ENCODE measurements at regions not wholly inside any gene's neighbourhood (a gene's known extent, or its start where the extent isn't known, plus 50 kb on each side); places are given as distances from the start of the nearest gene placed in this dataset.

DNA sequence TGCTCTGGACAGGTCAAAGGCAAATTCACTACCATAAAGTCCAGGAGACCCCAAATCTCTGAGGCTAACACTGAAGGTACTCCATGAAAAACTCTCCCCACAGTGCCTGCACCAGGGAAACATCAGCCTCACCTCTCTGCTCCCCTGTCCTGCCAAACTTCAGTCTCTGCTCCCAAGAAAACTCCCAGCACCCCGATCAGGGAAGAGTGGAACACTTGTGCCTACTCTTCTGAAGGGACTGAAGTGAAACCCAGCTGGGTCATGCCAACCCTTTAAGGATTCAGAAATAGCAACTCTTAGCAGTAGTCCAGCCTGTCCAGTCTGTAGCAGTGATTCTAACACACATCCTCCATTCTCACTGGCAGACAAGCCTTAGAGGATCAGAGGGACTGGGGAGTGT, 124.2 kb downstream of the FAM174B start:
- Mint-ChIP-seq H3K4me1 (no peaks in the 10 kb centered on the region), H3K9me3 (peaks cover 44% of the 10 kb centered on the region), H3K27me3 (ENCODE audit: low read depth) (peaks cover 10% of the 10 kb centered on the region), H3K36me3 (peaks cover 21% of the 10 kb centered on the region), H3K4me3 (no peak overlapping the region), H3K27ac (no peak overlapping the region)
- TF ChIP-seq EMX1 (CRISPR knock-in tag; IDR thresholded peaks at IDR 0.05): no peak
- TF ChIP-seq, protein P1, sequence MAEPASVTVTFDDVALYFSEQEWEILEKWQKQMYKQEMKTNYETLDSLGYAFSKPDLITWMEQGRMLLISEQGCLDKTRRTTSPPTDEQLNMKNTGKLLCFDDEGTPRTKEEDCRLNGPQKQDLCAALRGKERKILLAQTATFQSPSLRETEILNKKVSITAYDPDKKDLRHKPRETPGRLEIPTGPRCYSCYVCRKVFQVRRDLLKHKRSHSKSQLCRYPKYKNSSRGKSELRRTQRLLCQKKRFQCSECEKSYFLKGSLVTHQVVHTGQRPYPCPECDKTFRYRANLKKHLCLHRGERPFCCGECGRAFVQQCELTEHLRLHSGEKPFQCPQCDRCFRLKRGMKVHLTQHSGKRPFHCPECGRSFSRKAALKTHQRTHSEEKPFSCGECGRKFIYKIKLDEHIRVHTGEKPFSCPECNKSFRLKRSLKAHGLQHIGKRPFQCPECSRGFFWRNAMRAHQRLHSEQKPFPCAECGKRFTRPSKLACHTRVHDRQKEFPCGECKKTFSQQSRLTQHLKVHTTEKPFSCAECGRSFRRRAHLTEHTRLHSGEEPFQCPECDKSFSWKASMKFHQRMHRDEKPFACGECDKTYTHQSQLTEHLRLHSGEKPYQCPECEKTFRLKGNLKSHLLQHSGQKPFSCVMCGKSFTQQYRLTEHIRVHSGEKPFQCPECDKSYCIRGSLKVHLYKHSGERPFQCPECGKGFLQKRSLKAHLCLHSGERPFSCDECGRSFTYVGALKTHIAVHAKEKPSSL (CRISPR knock-in tag; conservative IDR thresholded peaks at IDR 0.05): no peak
- ChIA-PET POLR2A (no interaction called here), CTCF (no interaction called here)
- no peak for DNase-seq (ENCODE audit: low spot score)
- no peak for ATAC-seq

- Mint-ChIP-seq H3K36me3 (peaks cover 9% of the 10 kb centered on the region), H3K4me1 (peaks cover 7% of the 10 kb centered on the region), H3K9me3 (peaks cover 21% of the 10 kb centered on the region), H3K27me3 (ENCODE audit: low read depth) (peaks cover 10% of the 10 kb centered on the region), H3K27ac (no peak overlapping the region), H3K4me3 (no peak overlapping the region)
- no peak for DNase-seq (ENCODE audit: low spot score)
- ChIA-PET POLR2A (no interaction called here), CTCF (no interaction called here)
- ATAC-seq: no peak
- TF ChIP-seq ZNF416 (CRISPR knock-in tag; IDR thresholded peaks at IDR 0.05): no peak
- TF ChIP-seq, protein P2, sequence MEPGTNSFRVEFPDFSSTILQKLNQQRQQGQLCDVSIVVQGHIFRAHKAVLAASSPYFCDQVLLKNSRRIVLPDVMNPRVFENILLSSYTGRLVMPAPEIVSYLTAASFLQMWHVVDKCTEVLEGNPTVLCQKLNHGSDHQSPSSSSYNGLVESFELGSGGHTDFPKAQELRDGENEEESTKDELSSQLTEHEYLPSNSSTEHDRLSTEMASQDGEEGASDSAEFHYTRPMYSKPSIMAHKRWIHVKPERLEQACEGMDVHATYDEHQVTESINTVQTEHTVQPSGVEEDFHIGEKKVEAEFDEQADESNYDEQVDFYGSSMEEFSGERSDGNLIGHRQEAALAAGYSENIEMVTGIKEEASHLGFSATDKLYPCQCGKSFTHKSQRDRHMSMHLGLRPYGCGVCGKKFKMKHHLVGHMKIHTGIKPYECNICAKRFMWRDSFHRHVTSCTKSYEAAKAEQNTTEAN (CRISPR knock-in tag; IDR thresholded peaks at IDR 0.05): no peak
Observed at GRCh38 chr15:92528736-92529135, 126.8 kb downstream of the FAM174B start.

- Mint-ChIP-seq H3K4me1 (peaks cover 9% of the 10 kb centered on the region), H3K4me3 (no peak overlapping the region), H3K9me3 (peaks cover 21% of the 10 kb centered on the region), H3K36me3 (peaks cover 9% of the 10 kb centered on the region), H3K27me3 (ENCODE audit: low read depth) (peaks cover 10% of the 10 kb centered on the region), H3K27ac (no peak overlapping the region)
- POLR2A ChIA-PET: no interaction called here
- ATAC-seq: no peak
- TF ChIP-seq, protein P3, sequence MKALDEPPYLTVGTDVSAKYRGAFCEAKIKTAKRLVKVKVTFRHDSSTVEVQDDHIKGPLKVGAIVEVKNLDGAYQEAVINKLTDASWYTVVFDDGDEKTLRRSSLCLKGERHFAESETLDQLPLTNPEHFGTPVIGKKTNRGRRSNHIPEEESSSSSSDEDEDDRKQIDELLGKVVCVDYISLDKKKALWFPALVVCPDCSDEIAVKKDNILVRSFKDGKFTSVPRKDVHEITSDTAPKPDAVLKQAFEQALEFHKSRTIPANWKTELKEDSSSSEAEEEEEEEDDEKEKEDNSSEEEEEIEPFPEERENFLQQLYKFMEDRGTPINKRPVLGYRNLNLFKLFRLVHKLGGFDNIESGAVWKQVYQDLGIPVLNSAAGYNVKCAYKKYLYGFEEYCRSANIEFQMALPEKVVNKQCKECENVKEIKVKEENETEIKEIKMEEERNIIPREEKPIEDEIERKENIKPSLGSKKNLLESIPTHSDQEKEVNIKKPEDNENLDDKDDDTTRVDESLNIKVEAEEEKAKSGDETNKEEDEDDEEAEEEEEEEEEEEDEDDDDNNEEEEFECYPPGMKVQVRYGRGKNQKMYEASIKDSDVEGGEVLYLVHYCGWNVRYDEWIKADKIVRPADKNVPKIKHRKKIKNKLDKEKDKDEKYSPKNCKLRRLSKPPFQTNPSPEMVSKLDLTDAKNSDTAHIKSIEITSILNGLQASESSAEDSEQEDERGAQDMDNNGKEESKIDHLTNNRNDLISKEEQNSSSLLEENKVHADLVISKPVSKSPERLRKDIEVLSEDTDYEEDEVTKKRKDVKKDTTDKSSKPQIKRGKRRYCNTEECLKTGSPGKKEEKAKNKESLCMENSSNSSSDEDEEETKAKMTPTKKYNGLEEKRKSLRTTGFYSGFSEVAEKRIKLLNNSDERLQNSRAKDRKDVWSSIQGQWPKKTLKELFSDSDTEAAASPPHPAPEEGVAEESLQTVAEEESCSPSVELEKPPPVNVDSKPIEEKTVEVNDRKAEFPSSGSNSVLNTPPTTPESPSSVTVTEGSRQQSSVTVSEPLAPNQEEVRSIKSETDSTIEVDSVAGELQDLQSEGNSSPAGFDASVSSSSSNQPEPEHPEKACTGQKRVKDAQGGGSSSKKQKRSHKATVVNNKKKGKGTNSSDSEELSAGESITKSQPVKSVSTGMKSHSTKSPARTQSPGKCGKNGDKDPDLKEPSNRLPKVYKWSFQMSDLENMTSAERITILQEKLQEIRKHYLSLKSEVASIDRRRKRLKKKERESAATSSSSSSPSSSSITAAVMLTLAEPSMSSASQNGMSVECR (CRISPR knock-in tag; IDR thresholded peaks at IDR 0.05; ENCODE audit: borderline replicate concordance): no peak
- no peak for TF ChIP-seq FOXP4 (CRISPR knock-in tag; IDR thresholded peaks at IDR 0.05)
- TF ChIP-seq ZNF219 (CRISPR knock-in tag; IDR thresholded peaks at IDR 0.05; ENCODE audit: borderline replicate concordance): no peak
- CTCF ChIA-PET: no interaction called here
- DNase-seq (ENCODE audit: low spot score): no peak
Observed at GRCh38 chr15:92527197-92527596, 128.4 kb downstream of the FAM174B start.

- ATAC-seq (no peak), DNase-seq (ENCODE audit: low spot score) (no peak)
- Mint-ChIP-seq H3K4me1 (peaks cover 20% of the 10 kb centered on the region), H3K36me3 (peaks cover 9% of the 10 kb centered on the region), H3K27me3 (ENCODE audit: low read depth) (peaks cover 6% of the 10 kb centered on the region), H3K4me3 (no peak overlapping the region), H3K27ac (no peak overlapping the region), H3K9me3 (peaks cover 20% of the 10 kb centered on the region)
- no peak for TF ChIP-seq FOXP4 (CRISPR knock-in tag; IDR thresholded peaks at IDR 0.05)
- no peak for TF ChIP-seq GRHL2 (CRISPR knock-in tag; IDR thresholded peaks at IDR 0.05; ENCODE audit: insufficient replicate concordance, severe bottlenecking)
- 0 out of 2 replicates have a peak, but pooled peaks have one; percentile 65 for TF ChIP-seq ZNF512 (CRISPR knock-in tag; IDR thresholded peaks at IDR 0.05; ENCODE audit: borderline replicate concordance)
- ChIA-PET CTCF (interaction anchor here (0.7 kb wide), 1 partner anchor 352 kb away, joined by 4 read pairs; no protein-coding TSS in a partner anchor), POLR2A (no interaction called here)
Observed at GRCh38 chr15:92525758-92526245, 129.8 kb downstream of the FAM174B start.

All from WTC11 (cell line).